Spleen (tissue), 11 donors: ENCODE measurements at regions not wholly inside any gene's neighbourhood (a gene's known extent, or its start where the extent isn't known, plus 50 kb on each side); places are given as distances from the start of the nearest gene placed in this dataset.

Experiments
- DNase-seq: peaks from one replicate; pipeline ENCODE4 v3.0.0-alpha.2; 2020
- H3K27ac ChIP-seq, 8 donors: fragments of 200-600 bp; sonication (generic) in 7 of 8; 1 replicate in 4 of 8; 2 replicates in 4 of 8; pipeline versions ENCODE4 v1.5.0 to v1.8.0; 2016 to 2021; ENCODE audit warnings: inconsistent platforms in 4 of 8, mild to moderate bottlenecking in 4 of 8, moderate library complexity in 1 of 8
- H3K27me3 ChIP-seq, 7 donors: fragments of 200-600 bp; sonication (generic) in 6 of 7; replicated peaks in 1 of 7; 1 replicate in 4 of 7; 2 replicates in 3 of 7; pipeline versions ENCODE4 v1.5.0 to v1.8.0; 2016 to 2021; ENCODE audit warnings: inconsistent platforms in 3 of 7, mild to moderate bottlenecking in 1 of 7
- H3K36me3 ChIP-seq, 6 donors: fragments of 200-600 bp; sonication (generic) in 5 of 6; 1 replicate in 4 of 6; 2 replicates in 2 of 6; pipeline versions ENCODE4 v1.5.0 to v1.8.0; 2016 to 2021; ENCODE audit warnings: inconsistent platforms in 2 of 6
- H3K4me1 ChIP-seq, 6 donors: fragments of 200-600 bp; sonication (generic) in 5 of 6; 1 replicate in 3 of 6; 2 replicates in 3 of 6; pipeline versions ENCODE4 v1.5.0 to v1.8.0; 2016 to 2021; ENCODE audit warnings: inconsistent platforms in 3 of 6
- H3K4me3 ChIP-seq, 8 donors: fragments of 200-600 bp; sonication (generic) in 7 of 8; 1 replicate in 4 of 8; 2 replicates in 4 of 8; pipeline versions ENCODE4 v1.5.0 to v1.8.0; 2016 to 2021; ENCODE audit warnings: inconsistent platforms in 4 of 8, mild to moderate bottlenecking in 4 of 8, moderate library complexity in 2 of 8
- H3K9me3 ChIP-seq, 8 donors: fragments of 200-600 bp; sonication (generic) in 7 of 8; 1 replicate in 4 of 8; 2 replicates in 4 of 8; pipeline versions ENCODE4 v1.5.0 to v1.8.0; 2016 to 2021; ENCODE audit warnings: inconsistent platforms in 4 of 8
- POLR2A ChIP-seq, 3 donors: fragments of 450-650 bp; IDR thresholded peaks; one replicate each; pipeline ENCODE4 v1.5.1; 2017; ENCODE audit warnings: antibody characterized with exemption in 3 of 3, mild to moderate bottlenecking in 1 of 3
- POLR2AphosphoS5 ChIP-seq, 3 donors: sonication (generic); formaldehyde crosslinking; IDR thresholded peaks; one replicate each; pipeline ENCODE4 v1.5.1; 2017; ENCODE audit warnings: antibody characterized with exemption in 3 of 3
- WGBS, 5 donors: extraction: QIAGEN DNeasy Blood & Tissue Kit in 3 of 5; methylation state at CpG; one replicate each; pipeline versions ENCODE4 v1.1.5 to v1.1.7; 2013 to 2018; 5-methylcytosine and 5-hydroxymethylcytosine counted together
- intact Hi-C: fragments of 100-400 bp; cut with DNase I; formaldehyde crosslinking; loops from one replicate; pipeline ENCODE4 v1.15.0; 2023; ENCODE audit warnings: low total_unique reads
- TF ChIP-seq, protein P1 (sequence below), 11 experiments: fragments of 200-600 bp in 7 of 11; fragments of 450-650 bp in 4 of 11; sonication (generic) in 4 of 11; IDR thresholded peaks in 8 of 11; conservative IDR thresholded peaks in 3 of 11; 1 replicate in 7 of 11; 2 replicates in 4 of 11; pipeline versions ENCODE4 v1.4.0 to v1.8.0; 2016 to 2021; ENCODE audit warnings: antibody characterized with exemption in 11 of 11, inconsistent platforms in 4 of 11, mild to moderate bottlenecking in 1 of 11
- donor health status: healthy with polysubstance abuse.
- donor health status: DM: no; HTN: no; CAD: no; lungs with moderate emphysema.
- donor health status: DM: no; HTN: no; CAD: no.
- donor health status: Bipolar disorder and iron deficiency.
- donor health status: healthy.
- donor health status: DM: no; HTN: no; CAD: no.
- donor health status: DM: yes; HTN: yes; CAD: no.

DNA sequence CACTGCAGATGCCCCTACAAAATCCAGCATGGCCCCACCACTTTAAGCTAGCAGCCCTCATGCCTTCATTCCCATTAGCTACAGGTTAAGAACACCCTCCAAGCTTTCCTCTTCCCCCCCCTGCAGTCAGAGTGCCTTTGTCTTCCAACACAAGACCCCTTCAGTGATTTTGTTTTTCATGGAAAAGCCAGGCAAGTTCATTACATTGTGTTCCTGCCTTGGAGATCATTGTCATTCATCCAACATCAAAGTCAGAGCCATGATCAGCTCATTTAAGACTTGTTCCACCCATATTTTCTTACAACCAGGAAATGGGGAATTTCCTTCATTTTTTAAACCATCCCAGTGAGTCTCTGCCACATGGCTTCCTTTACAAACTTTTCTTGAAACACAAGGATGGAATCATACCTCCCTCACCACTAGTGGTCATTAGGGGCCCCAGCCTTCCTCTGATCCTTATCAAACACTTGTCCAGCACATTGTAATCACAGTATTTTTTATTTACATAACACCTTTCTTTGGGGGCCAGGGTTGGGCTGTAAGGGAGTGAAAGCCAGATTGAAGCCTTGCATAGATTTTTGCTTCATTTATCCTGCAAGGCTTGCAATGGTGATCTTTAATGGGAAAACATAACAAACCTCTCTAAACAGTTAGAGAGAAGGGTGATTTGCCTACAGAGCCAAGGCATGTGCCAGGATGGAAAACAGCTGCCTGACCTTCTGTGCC, 765.3 kb downstream of the MED13L start:
- Histone ChIP-seq H3K27ac (no peak overlapping the region), H3K9me3 (peaks cover 0 to 50% (median 24%) of the 10 kb centered on the region in 8 donors), H3K4me3 (no peak overlapping the region), H3K4me1 (no peaks in the 10 kb centered on the region), H3K27me3 (no peaks in the 10 kb centered on the region), H3K36me3 (no peaks in the 10 kb centered on the region)
- TF ChIP-seq POLR2A (IDR thresholded peaks at IDR 0.05) (no peak), POLR2AphosphoS5 (IDR thresholded peaks at IDR 0.05) (no peak)
- TF ChIP-seq, protein P1, sequence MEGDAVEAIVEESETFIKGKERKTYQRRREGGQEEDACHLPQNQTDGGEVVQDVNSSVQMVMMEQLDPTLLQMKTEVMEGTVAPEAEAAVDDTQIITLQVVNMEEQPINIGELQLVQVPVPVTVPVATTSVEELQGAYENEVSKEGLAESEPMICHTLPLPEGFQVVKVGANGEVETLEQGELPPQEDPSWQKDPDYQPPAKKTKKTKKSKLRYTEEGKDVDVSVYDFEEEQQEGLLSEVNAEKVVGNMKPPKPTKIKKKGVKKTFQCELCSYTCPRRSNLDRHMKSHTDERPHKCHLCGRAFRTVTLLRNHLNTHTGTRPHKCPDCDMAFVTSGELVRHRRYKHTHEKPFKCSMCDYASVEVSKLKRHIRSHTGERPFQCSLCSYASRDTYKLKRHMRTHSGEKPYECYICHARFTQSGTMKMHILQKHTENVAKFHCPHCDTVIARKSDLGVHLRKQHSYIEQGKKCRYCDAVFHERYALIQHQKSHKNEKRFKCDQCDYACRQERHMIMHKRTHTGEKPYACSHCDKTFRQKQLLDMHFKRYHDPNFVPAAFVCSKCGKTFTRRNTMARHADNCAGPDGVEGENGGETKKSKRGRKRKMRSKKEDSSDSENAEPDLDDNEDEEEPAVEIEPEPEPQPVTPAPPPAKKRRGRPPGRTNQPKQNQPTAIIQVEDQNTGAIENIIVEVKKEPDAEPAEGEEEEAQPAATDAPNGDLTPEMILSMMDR (IDR thresholded peaks at IDR 0.05 in 8 of 11, conservative IDR thresholded peaks at IDR 0.05 in 3 of 11): no peak
- no peak for DNase-seq
- intact Hi-C loops: no loop called here

- 44 to 75% (median 74%) methylated on average over 2 of the region's 2 CpGs for WGBS, 5 donors
- TF ChIP-seq POLR2A (IDR thresholded peaks at IDR 0.05) (no peak), POLR2AphosphoS5 (IDR thresholded peaks at IDR 0.05) (no peak)
- TF ChIP-seq, protein P1 (IDR thresholded peaks at IDR 0.05 in 8 of 11, conservative IDR thresholded peaks at IDR 0.05 in 3 of 11): no peak
- H3K27me3 ChIP-seq: no peaks in the 10 kb centered on the region
- no peak overlapping the region for H3K27ac ChIP-seq
- intact Hi-C loops: no loop called here
- H3K4me3 ChIP-seq: no peak overlapping the region
- H3K36me3 ChIP-seq: no peaks in the 10 kb centered on the region
- H3K4me1 ChIP-seq: no peaks in the 10 kb centered on the region
- H3K9me3 ChIP-seq: peaks cover 0 to 41% (median 21%) of the 10 kb centered on the region in 8 donors
- DNase-seq: no peak
Measured at GRCh38 chr12:115511305-115511704, 766.2 kb downstream of the MED13L start.

DNA sequence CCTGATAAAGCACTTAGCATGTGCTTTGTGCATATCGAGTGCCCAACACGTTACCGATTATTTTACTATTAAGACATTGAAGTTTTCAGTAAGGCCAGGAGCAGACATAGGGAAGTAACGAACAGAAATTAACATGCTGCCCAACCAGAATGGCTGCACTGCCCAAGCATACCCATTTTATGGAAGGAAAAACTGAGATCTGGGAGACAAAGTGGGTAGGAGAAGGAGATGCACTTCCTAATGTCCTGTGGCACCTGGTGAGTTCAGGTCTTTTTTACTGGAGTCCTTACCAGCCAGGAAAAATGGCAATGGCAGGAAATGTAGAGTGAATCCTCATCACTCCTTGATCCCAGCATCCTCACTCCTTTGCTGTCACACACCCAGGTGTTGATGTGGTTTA, 768.5 kb downstream of the MED13L start:
- H3K36me3 ChIP-seq: no peaks in the 10 kb centered on the region
- DNase-seq: no peak
- intact Hi-C loops: no loop called here
- no peaks in the 10 kb centered on the region for H3K27me3 ChIP-seq
- no peak overlapping the region for H3K4me3 ChIP-seq
- H3K27ac ChIP-seq: no peak overlapping the region
- H3K4me1 ChIP-seq: peaks cover 0 to 11% (median 8%) of the 10 kb centered on the region in 6 donors
- H3K9me3 ChIP-seq: peaks cover 0 to 20% (median 12%) of the 10 kb centered on the region in 8 donors
- 90 to 95% (median 92%) methylated on average over 4 of the region's 4 CpGs for WGBS, 5 donors
- no peak for TF ChIP-seq POLR2AphosphoS5 (IDR thresholded peaks at IDR 0.05)

DNA sequence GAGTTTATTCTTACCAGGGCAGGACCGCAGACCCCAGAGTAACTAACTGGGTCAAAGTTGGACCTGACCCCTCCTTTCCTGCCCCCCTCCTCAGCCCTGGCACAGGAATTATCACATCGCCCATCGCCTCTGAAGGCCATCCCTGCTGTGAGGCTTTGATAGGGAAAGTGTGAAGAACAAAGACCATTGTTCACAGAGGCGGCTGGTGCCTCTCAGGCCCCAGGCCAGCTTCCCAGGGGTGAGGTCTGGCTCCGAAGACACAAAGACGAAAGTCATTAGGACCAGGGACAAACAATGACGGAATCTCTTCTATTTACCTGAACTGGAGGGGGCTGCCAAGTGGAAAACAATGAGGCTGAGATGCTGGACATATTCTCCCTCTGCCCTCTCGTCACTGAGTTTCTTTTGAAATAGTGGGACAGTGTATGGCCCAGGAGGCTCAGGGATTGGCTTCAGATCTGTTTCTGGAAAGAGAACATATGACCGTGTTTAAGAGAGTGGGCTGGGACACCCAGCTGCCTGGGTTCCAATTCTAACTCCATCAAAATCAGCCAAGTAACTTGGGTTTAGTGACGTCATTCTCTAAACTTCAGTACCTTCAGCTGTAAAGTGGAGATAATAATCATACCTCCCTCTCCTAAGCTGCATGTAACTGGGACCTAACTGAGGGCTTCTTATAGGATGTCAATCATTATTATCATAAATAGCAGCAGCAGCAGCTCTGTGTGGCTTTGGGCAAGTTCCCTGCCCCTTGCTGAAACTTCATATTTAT, 769.4 kb downstream of the MED13L start:
- WGBS, 5 donors: 63 to 79% (median 72%) methylated on average over 10 of the region's 10 CpGs
- TF ChIP-seq POLR2A (IDR thresholded peaks at IDR 0.05) (no peak), POLR2AphosphoS5 (IDR thresholded peaks at IDR 0.05) (no peak)
- TF ChIP-seq, protein P1 (IDR thresholded peaks at IDR 0.05 in 8 of 11, conservative IDR thresholded peaks at IDR 0.05 in 3 of 11): no peak
- Histone ChIP-seq H3K27ac (no peak overlapping the region), H3K36me3 (no peaks in the 10 kb centered on the region), H3K4me3 (no peak overlapping the region), H3K9me3 (peaks cover 0 to 12% (median 7%) of the 10 kb centered on the region in 8 donors), H3K4me1 (peaks cover 0 to 19% (median 11%) of the 10 kb centered on the region in 6 donors), H3K27me3 (no peaks in the 10 kb centered on the region)
- DNase-seq: no peak
- intact Hi-C loops: no loop called here
